HEK293 (cell line): ENCODE measurements at regions not wholly inside any gene's neighbourhood (a gene's known extent, or its start where the extent isn't known, plus 50 kb on each side); places are given as distances from the start of the nearest gene placed in this dataset.

Experiments used
- CTCF ChIA-PET: fragments of 350-600 bp; formaldehyde crosslinking; extraction: SDS; loops from one replicate; lab custom pipeline; 2021; ENCODE audit warnings: antibody characterized with exemption; lab: Yijun Ruan, JAX
- POLR2A ChIA-PET: fragments of 300-600 bp; formaldehyde crosslinking; extraction: SDS; loops from one replicate; lab custom pipeline; 2020; ENCODE audit warnings: antibody characterized with exemption, inconsistent platforms; lab: Yijun Ruan, JAX
- H3K27ac ChIP-seq: fragments of 200-500 bp; sonication (Bioruptor generic); 2 replicates; pipeline ENCODE4 v1.5.1; 2014; ENCODE audit warnings: low read depth, low read length, control low read depth, inconsistent platforms; ENCODE audit errors: extremely low read depth
- H3K36me3 ChIP-seq, 2 experiments: fragments of 200-500 bp in 1 of 2; sonication (Bioruptor generic) in 1 of 2; 1 replicate in 1 of 2; 2 replicates in 1 of 2; pipeline ENCODE4 v1.5.1; 2014 to 2017; ENCODE audit warnings: inconsistent platforms in 2 of 2, low read length in 2 of 2; ENCODE audit not compliant: control insufficient read depth in 2 of 2, insufficient read depth in 1 of 2
- H3K4me1 ChIP-seq: fragments of 200-500 bp; sonication (Bioruptor generic); 2 replicates; pipeline ENCODE4 v1.5.1; 2014; ENCODE audit warnings: mild to moderate bottlenecking, low read length, inconsistent platforms; ENCODE audit not compliant: control insufficient read depth, insufficient read depth
- H3K4me3 ChIP-seq: 2 replicates; pipeline ENCODE4 v1.5.1; 2011; ENCODE audit warnings: low read depth, mild to moderate bottlenecking, control low read depth, low read length, moderate library complexity
- H3K9me3 ChIP-seq: fragments of 200-500 bp; sonication (Bioruptor generic); 2 replicates; pipeline ENCODE4 v1.5.1; 2014; ENCODE audit warnings: low read depth, low read length, inconsistent platforms; ENCODE audit not compliant: control insufficient read depth, insufficient read depth
- GLI2 ChIP-seq: fragments of 450-650 bp; formaldehyde crosslinking; IDR thresholded peaks from 2 replicates; pipeline ENCODE4; 2017; ENCODE audit warnings: missing biosample characterization, missing genetic modification characterization, low read depth, borderline replicate concordance
- KLF1 ChIP-seq: fragments of 450-650 bp; formaldehyde crosslinking; IDR thresholded peaks from 2 replicates; pipeline ENCODE4 v1.5.1; 2016; ENCODE audit warnings: missing biosample characterization, missing genetic modification characterization
- KLF7 ChIP-seq: fragments of 450-650 bp; formaldehyde crosslinking; IDR thresholded peaks from 2 replicates; pipeline ENCODE4 v1.5.1; 2016; ENCODE audit warnings: missing biosample characterization, missing genetic modification characterization, borderline replicate concordance
- OVOL3 ChIP-seq: fragments of 450-650 bp; formaldehyde crosslinking; IDR thresholded peaks from 2 replicates; pipeline ENCODE4 v1.5.1; 2016; ENCODE audit warnings: missing biosample characterization, missing genetic modification characterization
- YY2 ChIP-seq: fragments of 450-650 bp; formaldehyde crosslinking; IDR thresholded peaks from 2 replicates; pipeline ENCODE4 v1.5.1; 2016; ENCODE audit warnings: missing biosample characterization, missing genetic modification characterization
- ZNF133 ChIP-seq: fragments of 450-650 bp; formaldehyde crosslinking; IDR thresholded peaks from 2 replicates; pipeline ENCODE4 v1.5.1; 2016; ENCODE audit warnings: missing biosample characterization, missing genetic modification characterization
- ZNF280D ChIP-seq: fragments of 450-650 bp; formaldehyde crosslinking; IDR thresholded peaks from 2 replicates; pipeline ENCODE4 v1.5.1; 2016; ENCODE audit warnings: missing biosample characterization, missing genetic modification characterization
- ZNF362 ChIP-seq: fragments of 450-650 bp; formaldehyde crosslinking; IDR thresholded peaks from 2 replicates; pipeline ENCODE4 v1.5.1; 2016; ENCODE audit warnings: missing biosample characterization, missing genetic modification characterization
- ZNF549 ChIP-seq: fragments of 450-650 bp; IDR thresholded peaks from 2 replicates; pipeline ENCODE4 v1.5.1; 2018; ENCODE audit warnings: missing biosample characterization, missing genetic modification characterization, mild to moderate bottlenecking, inconsistent platforms, moderate library complexity
- ZNF571 ChIP-seq: fragments of 450-650 bp; formaldehyde crosslinking; IDR thresholded peaks from 2 replicates; pipeline ENCODE4 v1.5.0; 2017; ENCODE audit warnings: missing biosample characterization, missing genetic modification characterization
- ZNF658 ChIP-seq: fragments of 450-650 bp; formaldehyde crosslinking; IDR thresholded peaks from 2 replicates; pipeline ENCODE4; 2016; ENCODE audit warnings: missing biosample characterization, missing genetic modification characterization
- ZNF664 ChIP-seq: fragments of 450-650 bp; formaldehyde crosslinking; IDR thresholded peaks from 2 replicates; pipeline ENCODE4 v1.5.1; 2016; ENCODE audit warnings: missing biosample characterization, missing genetic modification characterization
- ZNF670 ChIP-seq: fragments of 450-650 bp; formaldehyde crosslinking; IDR thresholded peaks from 2 replicates; pipeline ENCODE4 v1.5.1; 2016; ENCODE audit warnings: missing biosample characterization, missing genetic modification characterization, low read depth
- ZNF692 ChIP-seq: fragments of 450-650 bp; formaldehyde crosslinking; IDR thresholded peaks from 2 replicates; pipeline ENCODE4 v1.5.1; 2016; ENCODE audit warnings: missing biosample characterization, missing genetic modification characterization
- ZNF707 ChIP-seq: fragments of 450-650 bp; formaldehyde crosslinking; IDR thresholded peaks from 2 replicates; pipeline ENCODE4 v1.5.1; 2016; ENCODE audit warnings: missing biosample characterization, missing genetic modification characterization
- ZNF768 ChIP-seq: fragments of 450-650 bp; formaldehyde crosslinking; IDR thresholded peaks from 2 replicates; pipeline ENCODE4 v1.5.1; 2018; ENCODE audit warnings: missing biosample characterization, mild to moderate bottlenecking, missing genetic modification characterization
- ZNF785 ChIP-seq: fragments of 450-650 bp; formaldehyde crosslinking; IDR thresholded peaks from 2 replicates; pipeline ENCODE4 v1.5.1; 2016; ENCODE audit warnings: missing biosample characterization, missing genetic modification characterization
- ZSCAN16 ChIP-seq: fragments of 450-650 bp; formaldehyde crosslinking; IDR thresholded peaks from 2 replicates; pipeline ENCODE4 v1.5.1; 2016; ENCODE audit warnings: missing biosample characterization, missing genetic modification characterization
- ZSCAN4 ChIP-seq: fragments of 450-650 bp; formaldehyde crosslinking; IDR thresholded peaks from 2 replicates; pipeline ENCODE4 v1.5.1; 2017; ENCODE audit warnings: missing biosample characterization, missing genetic modification characterization

GRCh38 chr16:66168777-66169176 is 197.7 kb upstream of the CDH5 start (continued):
- no peak for TF ChIP-seq ZNF768
- TF ChIP-seq ZNF692 = no peak
- TF ChIP-seq ZNF571 (tag by site-specific recombination) = no peak
- TF ChIP-seq ZNF664 = no peak
- TF ChIP-seq ZNF785 (tag by site-specific recombination) = no peak

GRCh38 chr16:66167564-66168291 is 198.8 kb upstream of the CDH5 start:
- no peak for TF ChIP-seq KLF7
- no peak for TF ChIP-seq ZNF707 (tag by site-specific recombination)
- no peak for TF ChIP-seq ZSCAN4 (tag by site-specific recombination)
- no peak for TF ChIP-seq ZNF362 (tag by site-specific recombination)
- no peak for TF ChIP-seq GLI2 (tag by site-specific recombination)
- no peak for TF ChIP-seq OVOL3 (tag by site-specific recombination)
- TF ChIP-seq ZNF280D = no peak
- no peak for TF ChIP-seq ZNF133
- Histone ChIP-seq H3K9me3 (no peaks in the 10 kb centered on the region), H3K4me1 (no peaks in the 10 kb centered on the region), H3K4me3 (no peak overlapping the region), H3K36me3 (no peaks in the 10 kb centered on the region), H3K27ac (no peak overlapping the region)
- ChIA-PET CTCF (no interaction called here), POLR2A (no interaction called here)

GRCh38 chr16:66166490-66166889 is 200.0 kb upstream of the CDH5 start:
- H3K4me3 ChIP-seq = no peak overlapping the region
- no peaks in the 10 kb centered on the region for H3K36me3 ChIP-seq
- H3K4me1 ChIP-seq = no peaks in the 10 kb centered on the region
- ChIA-PET POLR2A (no interaction called here), CTCF (no interaction called here)
- no peak overlapping the region for H3K27ac ChIP-seq
- TF ChIP-seq ZNF549 = no peak
- TF ChIP-seq KLF1 (tag by site-specific recombination) = no peak
- TF ChIP-seq ZNF658 (tag by site-specific recombination) = no peak
- TF ChIP-seq YY2 (tag by site-specific recombination) = no peak
- TF ChIP-seq ZSCAN16 (tag by site-specific recombination) = no peak
- TF ChIP-seq ZNF670 (tag by site-specific recombination) = no peak
- H3K9me3 ChIP-seq = no peaks in the 10 kb centered on the region
